ENCODE measurements at regions not wholly inside any gene's neighbourhood (a gene's known extent, or its start where the extent isn't known, plus 50 kb on each side); places are given as distances from the start of the nearest gene placed in this dataset.

DNA sequence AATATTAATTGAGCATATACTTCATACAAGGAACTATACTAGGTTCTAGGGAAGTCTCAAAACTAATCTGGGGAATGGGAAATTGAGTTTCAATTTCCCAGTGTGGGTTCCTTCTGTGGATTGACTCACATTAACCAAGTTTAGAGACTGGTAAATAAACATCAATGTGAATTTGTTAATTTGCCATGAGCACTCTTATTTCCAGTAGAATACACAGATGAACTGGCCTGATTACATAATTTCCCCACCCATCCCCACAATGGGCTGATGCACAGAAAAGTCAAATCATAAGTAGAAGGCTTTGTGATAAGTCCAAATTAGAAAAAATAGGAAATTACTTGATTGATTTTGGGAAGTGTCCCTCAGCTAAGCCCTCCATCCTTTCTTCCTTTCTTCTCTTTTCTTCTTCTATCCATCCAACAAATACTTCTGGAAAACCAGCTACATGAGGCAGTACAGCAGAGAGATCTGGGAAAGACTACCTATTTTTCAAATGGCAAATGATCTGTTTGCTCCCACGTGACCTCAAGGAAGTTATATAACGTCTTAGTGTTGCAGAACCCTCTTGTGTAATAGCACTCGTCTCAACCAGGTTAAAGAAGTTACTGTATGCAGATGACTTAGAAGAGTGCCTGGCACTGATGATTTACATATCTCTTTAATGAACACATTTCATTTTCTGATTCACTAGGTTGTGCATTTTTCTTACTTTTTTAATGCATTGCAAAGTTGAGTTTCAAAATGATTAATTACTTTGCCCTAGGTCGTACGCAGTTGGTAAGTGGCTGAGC is 312.3 kb downstream of the SV2B start:
- TF ChIP-seq, protein P1, sequence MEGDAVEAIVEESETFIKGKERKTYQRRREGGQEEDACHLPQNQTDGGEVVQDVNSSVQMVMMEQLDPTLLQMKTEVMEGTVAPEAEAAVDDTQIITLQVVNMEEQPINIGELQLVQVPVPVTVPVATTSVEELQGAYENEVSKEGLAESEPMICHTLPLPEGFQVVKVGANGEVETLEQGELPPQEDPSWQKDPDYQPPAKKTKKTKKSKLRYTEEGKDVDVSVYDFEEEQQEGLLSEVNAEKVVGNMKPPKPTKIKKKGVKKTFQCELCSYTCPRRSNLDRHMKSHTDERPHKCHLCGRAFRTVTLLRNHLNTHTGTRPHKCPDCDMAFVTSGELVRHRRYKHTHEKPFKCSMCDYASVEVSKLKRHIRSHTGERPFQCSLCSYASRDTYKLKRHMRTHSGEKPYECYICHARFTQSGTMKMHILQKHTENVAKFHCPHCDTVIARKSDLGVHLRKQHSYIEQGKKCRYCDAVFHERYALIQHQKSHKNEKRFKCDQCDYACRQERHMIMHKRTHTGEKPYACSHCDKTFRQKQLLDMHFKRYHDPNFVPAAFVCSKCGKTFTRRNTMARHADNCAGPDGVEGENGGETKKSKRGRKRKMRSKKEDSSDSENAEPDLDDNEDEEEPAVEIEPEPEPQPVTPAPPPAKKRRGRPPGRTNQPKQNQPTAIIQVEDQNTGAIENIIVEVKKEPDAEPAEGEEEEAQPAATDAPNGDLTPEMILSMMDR (IDR thresholded peaks at IDR 0.05; ENCODE audit: low read depth, low read length): no peak
- no peak for TF ChIP-seq EZH2phosphoT487 (IDR thresholded peaks at IDR 0.05; ENCODE audit: low read depth)

All from OCI-LY3 (cell line).